ENCODE measurements at regions not wholly inside any gene's neighbourhood (a gene's known extent, or its start where the extent isn't known, plus 50 kb on each side); places are given as distances from the start of the nearest gene placed in this dataset.

DNA sequence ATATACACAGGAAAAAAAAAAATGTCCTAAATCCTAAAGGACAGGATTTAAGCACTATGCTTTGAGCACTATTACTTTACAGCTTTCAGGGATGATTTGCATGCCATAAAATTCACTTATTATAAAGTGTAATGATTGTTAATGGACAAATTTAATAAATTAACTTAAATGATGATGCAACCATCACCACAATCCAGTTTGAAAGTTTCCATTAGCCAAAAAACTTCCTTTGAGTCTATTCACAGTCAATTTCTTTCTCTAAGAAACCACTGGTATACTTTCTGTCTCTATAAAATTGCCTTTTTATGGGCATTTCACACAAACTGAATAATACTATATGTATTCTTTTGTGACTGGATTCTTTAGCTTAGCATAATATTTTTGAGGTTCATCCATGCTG is 111.1 kb upstream of the RIOK3 start:
- Histone ChIP-seq H3K23ac (ENCODE audit: low read length in 2 of 2) (no peak overlapping the region), H3K27me3 (ENCODE audit: control insufficient read depth in 1 of 2, insufficient read depth in 1 of 2, low read length in 2 of 2) (no peaks in the 10 kb centered on the region), H3K4me2 (ENCODE audit: low read length, poor library complexity, severe bottlenecking) (no peak overlapping the region), H2BK12ac (ENCODE audit: low read length in 2 of 2) (no peak overlapping the region), H3K9me3 (ENCODE audit: control insufficient read depth, low read length) (no peaks in the 10 kb centered on the region), H2AFZ (ENCODE audit: low read depth, low read length) (no peak overlapping the region), H3K4me3 (ENCODE audit: insufficient read depth in 1 of 2, low read depth in 1 of 2, low read length in 2 of 2) (no peak overlapping the region), H2BK15ac (ENCODE audit: low read depth, poor library complexity, severe bottlenecking) (no peak overlapping the region), H3K14ac (ENCODE audit: low read length in 2 of 2) (no peak overlapping the region), H4K91ac (ENCODE audit: low read length) (no peak overlapping the region), H3K9ac (ENCODE audit: low read length) (no peak overlapping the region), H3K18ac (ENCODE audit: low read depth in 1 of 2, low read length in 2 of 2) (no peak overlapping the region), H4K8ac (ENCODE audit: low read length) (no peak overlapping the region), H2AK5ac (ENCODE audit: low read length, severe bottlenecking) (no peak overlapping the region), H3K79me1 (replicated peaks; ENCODE audit: low read length, poor library complexity, severe bottlenecking) (no peaks in the 10 kb centered on the region), H3K36me3 (ENCODE audit: control insufficient read depth in 1 of 2, insufficient read depth in 2 of 2, low read depth in 1 of 2, low read length in 2 of 2) (peaks cover 0 to 10% of the 10 kb centered on the region in 2 experiments), H3K27ac (ENCODE audit: low read length, poor library complexity, severe bottlenecking) (no peak overlapping the region), H2BK5ac (ENCODE audit: low read depth, low read length, poor library complexity, severe bottlenecking) (no peak overlapping the region), H3K4me1 (ENCODE audit: control insufficient read depth, insufficient read depth, low read depth, low read length) (no peaks in the 10 kb centered on the region), H2BK120ac (ENCODE audit: low read depth, low read length) (no peak overlapping the region), H3K4ac (ENCODE audit: low read depth in 1 of 2, low read length in 2 of 2) (no peak overlapping the region)
- DNase-seq = no peak

DNA sequence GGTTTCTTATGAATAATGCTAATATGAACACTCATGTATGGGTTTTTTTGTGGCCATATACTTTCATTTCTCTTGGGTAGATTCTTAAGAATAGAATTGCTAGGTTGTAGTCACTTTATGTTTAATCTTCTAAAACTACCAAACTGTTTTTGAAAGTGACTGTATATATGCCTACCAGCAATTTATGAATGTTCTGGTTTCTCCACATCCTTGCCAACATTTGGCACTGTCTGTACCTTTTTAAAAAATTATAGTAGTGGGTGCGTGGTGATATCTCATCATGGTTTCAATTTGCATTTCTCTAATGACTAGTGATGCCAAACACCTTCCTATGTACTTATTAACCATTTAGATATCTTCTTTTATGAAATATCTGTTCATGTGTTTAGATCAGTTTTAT is 110.6 kb upstream of the RIOK3 start:
- no CpG with 5 or more reads among the region's 1 CpG for WGBS
- H2BK12ac ChIP-seq (ENCODE audit: low read length in 2 of 2) = no peak overlapping the region
- no peaks in the 10 kb centered on the region for H3K4me1 ChIP-seq (ENCODE audit: control insufficient read depth, insufficient read depth, low read depth, low read length)
- H3K27me3 ChIP-seq (ENCODE audit: control insufficient read depth in 1 of 2, insufficient read depth in 1 of 2, low read length in 2 of 2) = no peaks in the 10 kb centered on the region
- DNase-seq = no peak
- H3K9ac ChIP-seq (ENCODE audit: low read length) = no peak overlapping the region
- H4K91ac ChIP-seq (ENCODE audit: low read length) = no peak overlapping the region
- no peaks in the 10 kb centered on the region for H3K9me3 ChIP-seq (ENCODE audit: control insufficient read depth, low read length)
- H3K36me3 ChIP-seq (ENCODE audit: control insufficient read depth in 1 of 2, insufficient read depth in 2 of 2, low read depth in 1 of 2, low read length in 2 of 2) = peaks cover 0 to 10% of the 10 kb centered on the region in 2 experiments
- no peak overlapping the region for H4K8ac ChIP-seq (ENCODE audit: low read length)
- H3K27ac ChIP-seq (ENCODE audit: low read length, poor library complexity, severe bottlenecking) = no peak overlapping the region
- no peak overlapping the region for H3K18ac ChIP-seq (ENCODE audit: low read depth in 1 of 2, low read length in 2 of 2)
- H2AK5ac ChIP-seq (ENCODE audit: low read length, severe bottlenecking) = no peak overlapping the region
- no peak overlapping the region for H3K4ac ChIP-seq (ENCODE audit: low read depth in 1 of 2, low read length in 2 of 2)
- H3K14ac ChIP-seq (ENCODE audit: low read length in 2 of 2) = no peak overlapping the region
- H3K23ac ChIP-seq (ENCODE audit: low read length in 2 of 2) = no peak overlapping the region
- no peak overlapping the region for H2BK120ac ChIP-seq (ENCODE audit: low read depth, low read length)
- H2AFZ ChIP-seq (ENCODE audit: low read depth, low read length) = no peak overlapping the region
- no peaks in the 10 kb centered on the region for H3K79me1 ChIP-seq (replicated peaks; ENCODE audit: low read length, poor library complexity, severe bottlenecking)
- no peak overlapping the region for H3K4me2 ChIP-seq (ENCODE audit: low read length, poor library complexity, severe bottlenecking)
- H2BK5ac ChIP-seq (ENCODE audit: low read depth, low read length, poor library complexity, severe bottlenecking) = no peak overlapping the region
- H3K4me3 ChIP-seq (ENCODE audit: insufficient read depth in 1 of 2, low read depth in 1 of 2, low read length in 2 of 2) = no peak overlapping the region
- no peak overlapping the region for H2BK15ac ChIP-seq (ENCODE audit: low read depth, poor library complexity, severe bottlenecking)

DNA sequence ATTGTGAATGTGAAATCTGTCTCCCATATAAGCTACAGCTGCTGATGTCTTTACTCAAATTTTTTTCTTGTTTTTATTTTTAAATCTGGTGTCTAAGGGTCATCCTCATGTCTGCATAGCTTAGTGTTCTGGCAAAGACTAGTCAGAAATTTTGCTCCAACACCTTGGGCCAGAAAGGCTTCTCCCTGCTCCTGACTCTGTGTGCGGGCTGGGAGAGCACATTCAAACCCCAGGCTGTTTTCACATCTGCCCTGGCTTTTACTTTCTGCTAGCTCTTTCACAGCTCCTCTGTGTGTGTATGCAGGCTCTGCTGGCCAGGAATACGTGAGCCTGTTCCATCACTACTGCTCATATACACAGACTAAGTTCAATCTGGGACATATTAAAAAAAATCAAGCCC is 102.9 kb upstream of the RIOK3 start:
- Histone ChIP-seq H3K4me3 (ENCODE audit: insufficient read depth in 1 of 2, low read depth in 1 of 2, low read length in 2 of 2) (no peak overlapping the region), H4K8ac (ENCODE audit: low read length) (no peak overlapping the region), H3K36me3 (ENCODE audit: control insufficient read depth in 1 of 2, insufficient read depth in 2 of 2, low read depth in 1 of 2, low read length in 2 of 2) (peaks cover 3 to 31% of the 10 kb centered on the region in 2 experiments), H2BK5ac (ENCODE audit: low read depth, low read length, poor library complexity, severe bottlenecking) (no peak overlapping the region), H2BK15ac (ENCODE audit: low read depth, poor library complexity, severe bottlenecking) (no peak overlapping the region), H3K27ac (ENCODE audit: low read length, poor library complexity, severe bottlenecking) (no peak overlapping the region), H3K9ac (ENCODE audit: low read length) (no peak overlapping the region), H2BK120ac (ENCODE audit: low read depth, low read length) (no peak overlapping the region), H3K27me3 (ENCODE audit: control insufficient read depth in 1 of 2, insufficient read depth in 1 of 2, low read length in 2 of 2) (no peaks in the 10 kb centered on the region), H3K4me1 (ENCODE audit: control insufficient read depth, insufficient read depth, low read depth, low read length) (peaks cover 4% of the 10 kb centered on the region), H3K23ac (ENCODE audit: low read length in 2 of 2) (no peak overlapping the region), H3K4me2 (ENCODE audit: low read length, poor library complexity, severe bottlenecking) (no peak overlapping the region), H3K79me1 (replicated peaks; ENCODE audit: low read length, poor library complexity, severe bottlenecking) (no peaks in the 10 kb centered on the region), H3K4ac (ENCODE audit: low read depth in 1 of 2, low read length in 2 of 2) (no peak overlapping the region), H3K18ac (ENCODE audit: low read depth in 1 of 2, low read length in 2 of 2) (no peak overlapping the region), H2AK5ac (ENCODE audit: low read length, severe bottlenecking) (no peak overlapping the region), H3K14ac (ENCODE audit: low read length in 2 of 2) (no peak overlapping the region), H2AFZ (ENCODE audit: low read depth, low read length) (no peak overlapping the region), H3K9me3 (ENCODE audit: control insufficient read depth, low read length) (no peaks in the 10 kb centered on the region), H4K91ac (ENCODE audit: low read length) (no peak overlapping the region), H2BK12ac (ENCODE audit: low read length in 2 of 2) (no peak overlapping the region)
- no peak for DNase-seq
- 100% methylated on average over 2 of the region's 2 CpGs for WGBS

DNA sequence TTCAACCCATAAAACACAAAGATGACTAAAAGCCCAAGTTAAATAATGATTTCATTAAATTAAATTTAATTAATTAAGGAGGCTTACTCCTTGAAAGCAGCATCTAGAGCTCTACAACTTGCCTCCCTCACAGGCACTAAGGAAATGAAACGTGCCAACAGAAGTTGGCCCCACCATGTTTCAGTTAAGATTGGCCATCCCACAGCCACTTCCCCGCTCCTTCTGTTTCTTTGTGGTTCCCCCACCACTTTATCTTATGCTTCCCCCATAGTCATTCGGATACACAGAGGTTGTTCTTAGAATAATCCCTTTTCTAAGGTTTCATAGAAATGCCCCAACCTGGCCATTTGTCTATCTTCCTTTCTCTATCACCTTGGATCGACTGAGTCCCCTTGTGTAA is 101.6 kb upstream of the RIOK3 start:
- no peaks in the 10 kb centered on the region for H3K79me1 ChIP-seq (replicated peaks; ENCODE audit: low read length, poor library complexity, severe bottlenecking)
- no peak overlapping the region for H3K4me2 ChIP-seq (ENCODE audit: low read length, poor library complexity, severe bottlenecking)
- H4K8ac ChIP-seq (ENCODE audit: low read length) = no peak overlapping the region
- H3K36me3 ChIP-seq (ENCODE audit: control insufficient read depth in 1 of 2, insufficient read depth in 2 of 2, low read depth in 1 of 2, low read length in 2 of 2) = peaks cover 3 to 31% of the 10 kb centered on the region in 2 experiments
- peaks cover 4% of the 10 kb centered on the region for H3K4me1 ChIP-seq (ENCODE audit: control insufficient read depth, insufficient read depth, low read depth, low read length)
- no peaks in the 10 kb centered on the region for H3K27me3 ChIP-seq (ENCODE audit: control insufficient read depth in 1 of 2, insufficient read depth in 1 of 2, low read length in 2 of 2)
- no peak overlapping the region for H2BK5ac ChIP-seq (ENCODE audit: low read depth, low read length, poor library complexity, severe bottlenecking)
- H3K9ac ChIP-seq (ENCODE audit: low read length) = no peak overlapping the region
- H2BK15ac ChIP-seq (ENCODE audit: low read depth, poor library complexity, severe bottlenecking) = no peak overlapping the region
- no peaks in the 10 kb centered on the region for H3K9me3 ChIP-seq (ENCODE audit: control insufficient read depth, low read length)
- DNase-seq = no peak
- H2AK5ac ChIP-seq (ENCODE audit: low read length, severe bottlenecking) = no peak overlapping the region
- no peak overlapping the region for H3K18ac ChIP-seq (ENCODE audit: low read depth in 1 of 2, low read length in 2 of 2)
- no peak overlapping the region for H2AFZ ChIP-seq (ENCODE audit: low read depth, low read length)
- no peak overlapping the region for H3K4me3 ChIP-seq (ENCODE audit: insufficient read depth in 1 of 2, low read depth in 1 of 2, low read length in 2 of 2)
- H3K14ac ChIP-seq (ENCODE audit: low read length in 2 of 2) = no peak overlapping the region
- no peak overlapping the region for H2BK12ac ChIP-seq (ENCODE audit: low read length in 2 of 2)
- WGBS = 98% methylated on average over 4 of the region's 4 CpGs
- no peak overlapping the region for H3K4ac ChIP-seq (ENCODE audit: low read depth in 1 of 2, low read length in 2 of 2)
- H3K23ac ChIP-seq (ENCODE audit: low read length in 2 of 2) = no peak overlapping the region
- H3K27ac ChIP-seq (ENCODE audit: low read length, poor library complexity, severe bottlenecking) = no peak overlapping the region
- H2BK120ac ChIP-seq (ENCODE audit: low read depth, low read length) = no peak overlapping the region
- H4K91ac ChIP-seq (ENCODE audit: low read length) = no peak overlapping the region
